ENCODE measurements at regions not wholly inside any gene's neighbourhood (a gene's known extent, or its start where the extent isn't known, plus 50 kb on each side); places are given as distances from the start of the nearest gene placed in this dataset.

DNA sequence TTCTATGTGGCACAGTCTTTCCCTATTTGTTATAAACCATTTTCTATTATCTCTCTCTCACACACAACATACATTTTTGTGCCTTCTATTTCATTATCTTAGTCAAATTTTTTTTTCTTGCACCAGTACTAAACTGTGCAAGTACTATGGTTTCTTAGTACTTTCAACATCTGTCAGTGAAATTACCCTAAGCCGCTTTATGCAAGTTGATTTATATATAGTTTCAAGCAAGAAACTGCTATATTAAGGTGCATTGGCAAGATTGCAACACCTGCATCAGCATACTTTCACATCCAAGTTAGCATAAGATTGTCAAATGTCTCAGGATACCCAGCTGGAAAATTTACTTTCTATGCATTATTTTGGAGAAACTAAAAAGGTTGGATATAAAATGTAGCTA, 180.2 kb upstream of the FSTL5 start:
- no peak for TF ChIP-seq EZH2phosphoT487 (IDR thresholded peaks at IDR 0.05; ENCODE audit: low read depth)
- TF ChIP-seq, protein P1, sequence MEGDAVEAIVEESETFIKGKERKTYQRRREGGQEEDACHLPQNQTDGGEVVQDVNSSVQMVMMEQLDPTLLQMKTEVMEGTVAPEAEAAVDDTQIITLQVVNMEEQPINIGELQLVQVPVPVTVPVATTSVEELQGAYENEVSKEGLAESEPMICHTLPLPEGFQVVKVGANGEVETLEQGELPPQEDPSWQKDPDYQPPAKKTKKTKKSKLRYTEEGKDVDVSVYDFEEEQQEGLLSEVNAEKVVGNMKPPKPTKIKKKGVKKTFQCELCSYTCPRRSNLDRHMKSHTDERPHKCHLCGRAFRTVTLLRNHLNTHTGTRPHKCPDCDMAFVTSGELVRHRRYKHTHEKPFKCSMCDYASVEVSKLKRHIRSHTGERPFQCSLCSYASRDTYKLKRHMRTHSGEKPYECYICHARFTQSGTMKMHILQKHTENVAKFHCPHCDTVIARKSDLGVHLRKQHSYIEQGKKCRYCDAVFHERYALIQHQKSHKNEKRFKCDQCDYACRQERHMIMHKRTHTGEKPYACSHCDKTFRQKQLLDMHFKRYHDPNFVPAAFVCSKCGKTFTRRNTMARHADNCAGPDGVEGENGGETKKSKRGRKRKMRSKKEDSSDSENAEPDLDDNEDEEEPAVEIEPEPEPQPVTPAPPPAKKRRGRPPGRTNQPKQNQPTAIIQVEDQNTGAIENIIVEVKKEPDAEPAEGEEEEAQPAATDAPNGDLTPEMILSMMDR (IDR thresholded peaks at IDR 0.05; ENCODE audit: low read depth, low read length) = no peak
